GM12801 (cell line): ENCODE measurements at regions not wholly inside any gene's neighbourhood (a gene's known extent, or its start where the extent isn't known, plus 50 kb on each side); places are given as distances from the start of the nearest gene placed in this dataset.

Source experiments
- TF ChIP-seq, protein P1 (sequence below): IDR thresholded peaks from one replicate; pipeline ENCODE4 v1.5.1; 2011; ENCODE audit warnings: control low read depth; ENCODE audit not compliant: insufficient read length; ENCODE audit errors: extremely low read depth

GRCh38 chr17:33653399-33653788 lies 360.3 kb upstream of the ASIC2 start:
- TF ChIP-seq, protein P1, sequence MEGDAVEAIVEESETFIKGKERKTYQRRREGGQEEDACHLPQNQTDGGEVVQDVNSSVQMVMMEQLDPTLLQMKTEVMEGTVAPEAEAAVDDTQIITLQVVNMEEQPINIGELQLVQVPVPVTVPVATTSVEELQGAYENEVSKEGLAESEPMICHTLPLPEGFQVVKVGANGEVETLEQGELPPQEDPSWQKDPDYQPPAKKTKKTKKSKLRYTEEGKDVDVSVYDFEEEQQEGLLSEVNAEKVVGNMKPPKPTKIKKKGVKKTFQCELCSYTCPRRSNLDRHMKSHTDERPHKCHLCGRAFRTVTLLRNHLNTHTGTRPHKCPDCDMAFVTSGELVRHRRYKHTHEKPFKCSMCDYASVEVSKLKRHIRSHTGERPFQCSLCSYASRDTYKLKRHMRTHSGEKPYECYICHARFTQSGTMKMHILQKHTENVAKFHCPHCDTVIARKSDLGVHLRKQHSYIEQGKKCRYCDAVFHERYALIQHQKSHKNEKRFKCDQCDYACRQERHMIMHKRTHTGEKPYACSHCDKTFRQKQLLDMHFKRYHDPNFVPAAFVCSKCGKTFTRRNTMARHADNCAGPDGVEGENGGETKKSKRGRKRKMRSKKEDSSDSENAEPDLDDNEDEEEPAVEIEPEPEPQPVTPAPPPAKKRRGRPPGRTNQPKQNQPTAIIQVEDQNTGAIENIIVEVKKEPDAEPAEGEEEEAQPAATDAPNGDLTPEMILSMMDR = no peak

DNA sequence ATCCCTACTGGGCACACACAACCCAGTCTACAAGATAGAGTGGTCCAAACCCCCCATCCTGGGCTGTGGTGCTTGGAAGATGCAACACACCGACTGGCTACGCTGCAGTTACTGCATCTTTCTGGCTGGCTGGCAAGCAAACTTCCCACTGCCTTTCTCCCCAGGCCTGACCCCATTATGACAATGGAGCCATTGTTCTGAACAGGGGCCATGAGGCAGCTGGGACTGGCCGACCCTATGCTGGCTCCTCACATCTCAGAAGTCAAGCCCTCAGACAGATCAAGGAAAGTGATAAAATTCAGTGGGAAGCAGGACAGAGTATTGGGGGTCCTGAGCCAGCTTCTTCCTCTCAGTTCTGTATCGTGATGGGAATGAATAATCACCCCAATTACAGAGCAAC lies 364.1 kb upstream of the ASIC2 start:
- TF ChIP-seq, protein P1 = no peak

DNA sequence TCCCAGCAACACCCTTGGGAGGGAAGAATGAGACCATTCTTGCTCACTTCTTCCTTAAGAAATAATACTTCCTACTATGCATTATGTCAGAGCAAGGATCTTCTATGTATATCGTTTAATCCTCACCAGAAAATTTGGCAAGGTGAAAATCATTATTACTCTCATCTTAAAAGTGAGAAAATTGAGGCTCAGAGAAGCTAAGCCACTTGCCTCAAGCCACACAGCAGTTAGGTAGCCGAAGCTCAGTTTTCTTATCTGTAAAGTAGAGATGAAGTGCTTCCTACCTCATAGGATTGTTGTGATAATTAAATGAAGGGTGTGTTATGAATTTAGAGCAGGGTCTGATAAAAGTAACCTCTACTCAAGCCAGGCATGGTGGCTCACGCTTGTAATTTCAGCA lies 368.9 kb upstream of the ASIC2 start:
- TF ChIP-seq, protein P1 = no peak

DNA sequence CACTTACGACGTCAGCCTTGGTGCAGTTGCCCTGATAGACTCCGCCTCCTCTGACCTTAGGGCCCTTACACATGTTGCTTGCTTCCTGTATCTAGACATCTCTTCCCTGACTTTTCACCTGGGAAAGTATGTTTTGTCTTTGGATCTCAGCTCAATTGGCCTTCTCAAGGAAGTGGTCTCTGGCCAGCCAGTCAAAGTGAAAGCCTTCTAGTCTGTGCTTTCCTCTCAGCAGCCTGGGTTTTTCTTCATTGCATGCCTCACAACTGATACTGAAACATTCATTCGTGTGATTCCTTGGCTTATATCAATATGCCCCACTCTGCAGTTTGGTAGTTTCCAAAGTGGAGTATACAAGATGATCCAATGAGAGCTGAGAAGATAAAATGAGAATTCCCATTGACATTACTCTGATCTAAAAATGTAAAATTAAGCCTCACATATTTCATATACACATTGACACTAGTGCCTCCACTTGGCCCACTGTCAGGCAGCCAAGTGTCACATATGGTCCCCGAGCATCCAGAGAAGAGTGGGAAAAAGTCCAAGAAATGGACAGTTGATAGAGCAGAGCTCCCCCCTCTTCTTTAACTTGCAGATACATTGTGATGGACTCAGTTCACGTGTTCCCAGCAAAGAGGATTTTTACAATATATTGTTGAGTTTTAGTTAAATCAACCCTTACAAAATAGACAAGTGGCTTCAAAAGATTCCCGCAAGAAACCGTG lies 371.2 kb upstream of the ASIC2 start:
- TF ChIP-seq, protein P1 = no peak

DNA sequence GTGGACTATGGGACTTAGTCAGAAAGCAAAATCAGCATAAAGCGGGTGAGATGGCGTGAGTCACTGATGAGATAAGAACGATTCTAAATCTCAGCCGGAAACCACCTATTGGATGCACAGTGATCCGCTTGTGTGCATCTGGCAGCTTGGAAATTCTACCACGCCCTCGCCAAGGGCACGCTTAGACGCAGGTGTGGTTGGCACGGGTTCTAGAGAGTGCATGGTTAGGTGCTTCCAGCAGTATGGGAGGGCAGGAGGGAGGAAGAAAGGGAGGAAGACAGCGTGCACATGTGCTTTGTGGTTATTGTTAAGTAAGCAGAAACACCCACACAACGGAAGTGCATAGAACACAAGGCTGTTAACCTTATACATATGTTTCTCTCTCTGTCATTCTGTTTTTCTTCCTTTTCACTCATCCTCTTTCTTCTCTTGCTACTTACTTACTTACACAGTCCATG lies 374.0 kb upstream of the ASIC2 start:
- TF ChIP-seq, protein P1 = no peak

- TF ChIP-seq, protein P1 = no peak
Measured at GRCh38 chr17:33667671-33668070, 374.6 kb upstream of the ASIC2 start.

- TF ChIP-seq, protein P1 = no peak
Measured at GRCh38 chr17:33668516-33668915, 375.4 kb upstream of the ASIC2 start.

GRCh38 chr17:33671491-33671890 lies 378.4 kb upstream of the ASIC2 start:
- TF ChIP-seq, protein P1 = no peak
